HL-60 (cell line): ENCODE measurements at regions not wholly inside any gene's neighbourhood (a gene's known extent, or its start where the extent isn't known, plus 50 kb on each side); places are given as distances from the start of the nearest gene placed in this dataset.

Source experiments
- DNase-seq, 2 experiments: peaks; one replicate each; pipeline ENCODE4 v3.0.0-alpha.2; 2010 to 2020; ENCODE audit warnings: low read depth in 1 of 2, low spot score in 1 of 2
- H3K27ac ChIP-seq: fragments of 250-450 bp; sonication (Bioruptor Pico); replicated peaks from 2 replicates; pipeline ENCODE4 v1.5.1; 2020; ENCODE audit warnings: mild to moderate bottlenecking, moderate library complexity
- H3K27me3 ChIP-seq: fragments of 250-450 bp; sonication (Bioruptor Pico); 2 replicates; pipeline ENCODE4 v1.5.1; 2021; ENCODE audit warnings: mild to moderate bottlenecking, moderate library complexity; ENCODE audit not compliant: insufficient read depth, poor library complexity, severe bottlenecking
- H3K4me3 ChIP-seq: replicated peaks from 2 replicates; pipeline ENCODE4 v1.5.1; 2011; ENCODE audit warnings: mild to moderate bottlenecking, control low read depth, low read length; ENCODE audit not compliant: insufficient read depth
- GABPA ChIP-seq: IDR thresholded peaks from 2 replicates; pipeline ENCODE4 v1.6.1; 2012; ENCODE audit warnings: low read depth
- POLR2AphosphoS5 ChIP-seq: IDR thresholded peaks from 2 replicates; pipeline ENCODE4 v1.6.1; 2012; ENCODE audit warnings: low read depth
- SPI1 ChIP-seq: IDR thresholded peaks from 2 replicates; pipeline ENCODE4 v1.6.1; 2012; ENCODE audit warnings: low read depth, mild to moderate bottlenecking, borderline replicate concordance
- TF ChIP-seq, protein P1 (sequence below): IDR thresholded peaks from one replicate; pipeline ENCODE4 v1.5.1; 2011; ENCODE audit warnings: low read length, control low read depth, inconsistent platforms; ENCODE audit not compliant: insufficient read depth
- TF ChIP-seq, protein P2 (sequence below): IDR thresholded peaks from 2 replicates; pipeline ENCODE4 v1.6.1; 2012; ENCODE audit warnings: low read depth; ENCODE audit not compliant: insufficient replicate concordance

- no peaks in the 10 kb centered on the region for H3K27me3 ChIP-seq
- H3K27ac ChIP-seq, result no peak overlapping the region
- H3K4me3 ChIP-seq, result no peak overlapping the region
- DNase-seq, result no peak
- TF ChIP-seq, protein P1, sequence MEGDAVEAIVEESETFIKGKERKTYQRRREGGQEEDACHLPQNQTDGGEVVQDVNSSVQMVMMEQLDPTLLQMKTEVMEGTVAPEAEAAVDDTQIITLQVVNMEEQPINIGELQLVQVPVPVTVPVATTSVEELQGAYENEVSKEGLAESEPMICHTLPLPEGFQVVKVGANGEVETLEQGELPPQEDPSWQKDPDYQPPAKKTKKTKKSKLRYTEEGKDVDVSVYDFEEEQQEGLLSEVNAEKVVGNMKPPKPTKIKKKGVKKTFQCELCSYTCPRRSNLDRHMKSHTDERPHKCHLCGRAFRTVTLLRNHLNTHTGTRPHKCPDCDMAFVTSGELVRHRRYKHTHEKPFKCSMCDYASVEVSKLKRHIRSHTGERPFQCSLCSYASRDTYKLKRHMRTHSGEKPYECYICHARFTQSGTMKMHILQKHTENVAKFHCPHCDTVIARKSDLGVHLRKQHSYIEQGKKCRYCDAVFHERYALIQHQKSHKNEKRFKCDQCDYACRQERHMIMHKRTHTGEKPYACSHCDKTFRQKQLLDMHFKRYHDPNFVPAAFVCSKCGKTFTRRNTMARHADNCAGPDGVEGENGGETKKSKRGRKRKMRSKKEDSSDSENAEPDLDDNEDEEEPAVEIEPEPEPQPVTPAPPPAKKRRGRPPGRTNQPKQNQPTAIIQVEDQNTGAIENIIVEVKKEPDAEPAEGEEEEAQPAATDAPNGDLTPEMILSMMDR, result no peak
- TF ChIP-seq GABPA, result no peak
- TF ChIP-seq, protein P2, sequence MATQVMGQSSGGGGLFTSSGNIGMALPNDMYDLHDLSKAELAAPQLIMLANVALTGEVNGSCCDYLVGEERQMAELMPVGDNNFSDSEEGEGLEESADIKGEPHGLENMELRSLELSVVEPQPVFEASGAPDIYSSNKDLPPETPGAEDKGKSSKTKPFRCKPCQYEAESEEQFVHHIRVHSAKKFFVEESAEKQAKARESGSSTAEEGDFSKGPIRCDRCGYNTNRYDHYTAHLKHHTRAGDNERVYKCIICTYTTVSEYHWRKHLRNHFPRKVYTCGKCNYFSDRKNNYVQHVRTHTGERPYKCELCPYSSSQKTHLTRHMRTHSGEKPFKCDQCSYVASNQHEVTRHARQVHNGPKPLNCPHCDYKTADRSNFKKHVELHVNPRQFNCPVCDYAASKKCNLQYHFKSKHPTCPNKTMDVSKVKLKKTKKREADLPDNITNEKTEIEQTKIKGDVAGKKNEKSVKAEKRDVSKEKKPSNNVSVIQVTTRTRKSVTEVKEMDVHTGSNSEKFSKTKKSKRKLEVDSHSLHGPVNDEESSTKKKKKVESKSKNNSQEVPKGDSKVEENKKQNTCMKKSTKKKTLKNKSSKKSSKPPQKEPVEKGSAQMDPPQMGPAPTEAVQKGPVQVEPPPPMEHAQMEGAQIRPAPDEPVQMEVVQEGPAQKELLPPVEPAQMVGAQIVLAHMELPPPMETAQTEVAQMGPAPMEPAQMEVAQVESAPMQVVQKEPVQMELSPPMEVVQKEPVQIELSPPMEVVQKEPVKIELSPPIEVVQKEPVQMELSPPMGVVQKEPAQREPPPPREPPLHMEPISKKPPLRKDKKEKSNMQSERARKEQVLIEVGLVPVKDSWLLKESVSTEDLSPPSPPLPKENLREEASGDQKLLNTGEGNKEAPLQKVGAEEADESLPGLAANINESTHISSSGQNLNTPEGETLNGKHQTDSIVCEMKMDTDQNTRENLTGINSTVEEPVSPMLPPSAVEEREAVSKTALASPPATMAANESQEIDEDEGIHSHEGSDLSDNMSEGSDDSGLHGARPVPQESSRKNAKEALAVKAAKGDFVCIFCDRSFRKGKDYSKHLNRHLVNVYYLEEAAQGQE, result no peak
- TF ChIP-seq SPI1, result no peak
- TF ChIP-seq POLR2AphosphoS5, result no peak
These were observed 194.0 kb downstream of the FAM76B start for GRCh38 chr11:95595541-95595940.

DNA sequence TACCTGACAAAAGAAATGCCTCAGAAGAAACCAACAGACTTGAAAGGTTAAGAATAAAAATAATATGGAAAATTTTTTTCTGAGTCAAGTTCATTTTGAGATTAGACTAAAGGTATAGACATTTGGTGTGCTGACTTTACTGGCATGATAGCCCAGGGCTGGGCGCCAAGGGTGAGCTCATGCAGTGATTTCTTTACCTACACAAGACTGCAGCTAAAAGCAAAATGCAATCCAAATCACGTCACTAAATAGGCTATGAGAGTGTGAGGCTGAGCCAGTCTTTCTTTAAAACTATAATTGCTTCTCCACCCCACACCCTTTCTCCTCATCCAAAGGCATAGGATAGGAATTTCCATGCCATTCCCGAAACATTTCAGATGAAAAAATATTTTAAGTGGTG is 196.5 kb downstream of the FAM76B start:
- Histone ChIP-seq H3K27me3 (no peaks in the 10 kb centered on the region), H3K4me3 (no peak overlapping the region), H3K27ac (no peak overlapping the region)
- DNase-seq, result no peak
- TF ChIP-seq POLR2AphosphoS5, result no peak

- no peak overlapping the region for H3K4me3 ChIP-seq
- no peak for TF ChIP-seq GABPA
- no peak for TF ChIP-seq POLR2AphosphoS5
- no peak for TF ChIP-seq SPI1
- TF ChIP-seq, protein P2, result no peak
- TF ChIP-seq, protein P1, result no peak
- DNase-seq, result no peak
- H3K27me3 ChIP-seq, result no peaks in the 10 kb centered on the region
- no peak overlapping the region for H3K27ac ChIP-seq
These were observed 197.1 kb downstream of the FAM76B start for GRCh38 chr11:95592471-95592870.

- Histone ChIP-seq H3K27me3 (no peaks in the 10 kb centered on the region), H3K27ac (no peak overlapping the region), H3K4me3 (no peak overlapping the region)
- TF ChIP-seq, protein P1, result no peak
- TF ChIP-seq SPI1, result no peak
- TF ChIP-seq POLR2AphosphoS5, result no peak
- TF ChIP-seq GABPA, result no peak
- TF ChIP-seq, protein P2, result no peak
- no peak for DNase-seq
These were observed 199.5 kb downstream of the FAM76B start for GRCh38 chr11:95589893-95590612.
